ENCODE measurements at regions not wholly inside any gene's neighbourhood (a gene's known extent, or its start where the extent isn't known, plus 50 kb on each side); places are given as distances from the start of the nearest gene placed in this dataset.

- Histone ChIP-seq H3K27ac (no peak overlapping the region), H3K4me2 (no peak overlapping the region), H3K9me3 (no peaks in the 10 kb centered on the region), H3K4me3 (no peak overlapping the region), H3K4me1 (peaks cover 18% of the 10 kb centered on the region)
- 60% methylated on average over 5 of the region's 5 CpGs for WGBS (ENCODE audit: missing lambda C conversion rate)
- TF ChIP-seq RAD21 (conservative IDR thresholded peaks at IDR 0.05 in 1 of 2, IDR thresholded peaks at IDR 0.05 in 1 of 2) (peak in 1 of 2 experiments; percentile 34; a peak in 1 of 5 replicates), HMGXB4 (CRISPR knock-in tag; IDR thresholded peaks at IDR 0.05; ENCODE audit: borderline replicate concordance) (no peak)
- POLR2A ChIA-PET: no interaction called here
- FAIRE-seq: no peak
- DNase-seq (ENCODE audit: low read depth in 1 of 2, low spot score in 1 of 2): no peak
- ATAC-seq: no peak
- CTCF ChIA-PET: interaction anchor here (1.2 to 2.1 kb wide), 2 partner anchors 18 to 73 kb away, joined by 3 to 7 read pairs; no protein-coding TSS in a partner anchor
Measured at GRCh38 chr7:131932271-131932670, 375.8 kb upstream of the PODXL start.

- 16% methylated on average over 4 of the region's 5 CpGs for WGBS (ENCODE audit: missing lambda C conversion rate)
- no peak overlapping the region for H3K4me3 ChIP-seq
- no peak for FAIRE-seq
- no peak for ATAC-seq
- H3K27ac ChIP-seq: no peak overlapping the region
- ChIA-PET POLR2A (interaction anchor here (0.6 kb wide), 1 partner anchor 887 kb away, joined by 4 read pairs; no protein-coding TSS in a partner anchor), CTCF (interaction anchor here (1.0 to 2.1 kb wide), 5 partner anchors 13 to 221 kb away, joined by 3 to 7 read pairs (median 3); no protein-coding TSS in a partner anchor)
- H3K4me2 ChIP-seq: no peak overlapping the region
- TF ChIP-seq MAFK (IDR thresholded peaks at IDR 0.05; ENCODE audit: partially characterized antibody) (peak; percentile 62), ESRRA (IDR thresholded peaks at IDR 0.05; ENCODE audit: borderline replicate concordance, low read length) (no peak), CHD2 (IDR thresholded peaks at IDR 0.05; ENCODE audit: low read length, partially characterized antibody) (no peak)
- no peak for DNase-seq (ENCODE audit: low read depth in 1 of 2, low spot score in 1 of 2)
- peaks cover 18% of the 10 kb centered on the region for H3K4me1 ChIP-seq
- H3K9me3 ChIP-seq: no peaks in the 10 kb centered on the region
Measured at GRCh38 chr7:131931370-131931769, 374.9 kb upstream of the PODXL start.

- Histone ChIP-seq H3K4me3 (no peak overlapping the region), H3K9me3 (no peaks in the 10 kb centered on the region), H3K4me1 (peaks cover 8% of the 10 kb centered on the region), H3K4me2 (no peak overlapping the region), H3K27ac (no peak overlapping the region)
- FAIRE-seq (no peak), ATAC-seq (no peak), DNase-seq (ENCODE audit: low read depth in 1 of 2, low spot score in 1 of 2) (no peak)
- TF ChIP-seq HDAC2 (IDR thresholded peaks at IDR 0.05) (no peak), ESRRA (IDR thresholded peaks at IDR 0.05; ENCODE audit: borderline replicate concordance, low read length) (no peak), EP300 (IDR thresholded peaks at IDR 0.05) (no peak)
- ChIA-PET POLR2A (no interaction called here), CTCF (interaction anchor here (0.9 to 1.9 kb wide), 3 partner anchors 16 to 322 kb away, joined by 3 to 6 read pairs (median 4); no protein-coding TSS in a partner anchor)
Measured at GRCh38 chr7:131929632-131930031, 373.2 kb upstream of the PODXL start.

GRCh38 chr7:131927770-131928423 is 371.5 kb upstream of the PODXL start:
- Histone ChIP-seq H3K9me3 (no peaks in the 10 kb centered on the region), H3K4me3 (no peak overlapping the region), H3K27ac (no peak overlapping the region), H3K4me1 (no peaks in the 10 kb centered on the region), H3K4me2 (no peak overlapping the region)
- DNase-seq (ENCODE audit: low read depth in 1 of 2, low spot score in 1 of 2) (no peak), FAIRE-seq (no peak), ATAC-seq (no peak)
- ChIA-PET CTCF (interaction anchor here (0.6 to 1.9 kb wide), 4 partner anchors 16 to 115 kb away, joined by 3 to 6 read pairs (median 4); no protein-coding TSS in a partner anchor), POLR2A (no interaction called here)
- 53% methylated on average over 12 of the region's 12 CpGs for WGBS (ENCODE audit: missing lambda C conversion rate)
- TF ChIP-seq USF2 (IDR thresholded peaks at IDR 0.05) (no peak), SMC3 (IDR thresholded peaks at IDR 0.05) (no peak), ZFP36 (IDR thresholded peaks at IDR 0.05; ENCODE audit: borderline replicate concordance, partially characterized antibody) (no peak), E2F6 (IDR thresholded peaks at IDR 0.05; ENCODE audit: borderline replicate concordance, low read depth) (no peak), CEBPB (IDR thresholded peaks at IDR 0.05) (no peak), EP300 (IDR thresholded peaks at IDR 0.05) (no peak), RAD21 (conservative IDR thresholded peaks at IDR 0.05 in 1 of 2, IDR thresholded peaks at IDR 0.05 in 1 of 2) (no peak), NFE2L2 (conservative IDR thresholded peaks at IDR 0.05; ENCODE audit: low read length) (no peak), EHF (CRISPR knock-in tag; IDR thresholded peaks at IDR 0.05) (no peak)

All from A549 (cell line).